Heart right ventricle (tissue), 16 donors: ENCODE measurements at regions not wholly inside any gene's neighbourhood (a gene's known extent, or its start where the extent isn't known, plus 50 kb on each side); places are given as distances from the start of the nearest gene placed in this dataset.

ENCODE experiments used
- ATAC-seq, 8 donors: fragments of 200-7000 bp; cut with Tn5 transposase; one replicate each; pipeline ENCODE4 v1.9.1; 2020; ENCODE audit warnings: mild to moderate bottlenecking in 8 of 8, moderate library complexity in 8 of 8, moderate number of reproducible peaks in 1 of 8
- DNase-seq, 2 donors: peaks; one replicate each; pipeline ENCODE4 v3.0.0-alpha.2; 2020
- H3K27ac ChIP-seq, 10 donors: fragments of 200-600 bp; sonication (generic) in 2 of 10; one replicate each; pipeline versions ENCODE4 v1.5.0 to v1.8.0; 2020 to 2022; ENCODE audit warnings: mild to moderate bottlenecking in 3 of 10
- H3K27me3 ChIP-seq, 7 donors: fragments of 200-600 bp; one replicate each; pipeline ENCODE4 v1.8.0; 2021 to 2022; ENCODE audit warnings: mild to moderate bottlenecking in 2 of 7
- H3K36me3 ChIP-seq, 9 donors: fragments of 200-600 bp; sonication (generic) in 1 of 9; one replicate each; pipeline versions ENCODE4 v1.5.0 to v1.8.0; 2020 to 2022; ENCODE audit warnings: mild to moderate bottlenecking in 2 of 9
- H3K4me1 ChIP-seq, 9 donors: fragments of 200-600 bp; sonication (generic) in 1 of 9; one replicate each; pipeline versions ENCODE4 v1.5.0 to v1.8.0; 2020 to 2022; ENCODE audit warnings: mild to moderate bottlenecking in 4 of 9
- H3K4me3 ChIP-seq, 10 donors: fragments of 200-600 bp; sonication (generic) in 2 of 10; one replicate each; pipeline versions ENCODE4 v1.5.0 to v1.8.0; 2020 to 2022; ENCODE audit warnings: mild to moderate bottlenecking in 7 of 10, moderate library complexity in 2 of 10
- H3K9me3 ChIP-seq, 11 donors: fragments of 200-600 bp in 10 of 11; sonication (generic) in 2 of 11; one replicate each; pipeline versions ENCODE4 v1.5.0 to v1.8.0; 2013 to 2022; ENCODE audit warnings: mild to moderate bottlenecking in 2 of 11, control low read depth in 1 of 11, moderate library complexity in 1 of 11
- CTCF ChIP-seq, 9 donors: fragments of 200-600 bp; sonication (generic) in 2 of 9; IDR thresholded peaks; one replicate each; pipeline versions ENCODE4 v1.5.0 to v1.8.0; 2021 to 2022; ENCODE audit warnings: antibody characterized with exemption in 9 of 9, mild to moderate bottlenecking in 5 of 9, moderate library complexity in 1 of 9
- WGBS, 2 donors: extraction: QIAGEN DNeasy Blood & Tissue Kit; methylation state at CpG; one replicate each; pipeline ENCODE4 v1.1.7; 2013; ENCODE audit warnings: inconsistent platforms in 1 of 2; 5-methylcytosine and 5-hydroxymethylcytosine counted together
- intact Hi-C, 10 donors: fragments of 100-400 bp; cut with DNase I; formaldehyde crosslinking; loops; one replicate each; pipeline versions ENCODE4 v1.11.1 to v1.14.2; 2022
- donor health status: Arrhythmogenic right ventricular cardiomyopathy.
- donor health status: ischemic (EF 13 %, LVEDD 7.1; RV severe dilation, severe dysfunction).
- donor health status: healthy with polysubstance abuse.
- donor health status: DM: no; HTN: yes; CAD: no.
- donor health status: DM: no; HTN: no; CAD: no.
- donor health status: ischemic (EF 25% LVEDD 6.9; RV normal size, moderate dysfunction).
- donor health status: ischemic (EF 25% LVEDD 5.7; RV mildly dilated, moderate dysfunction).
- donor health status: healthy.
- donor health status: DM: yes; HTN: yes; CAD: no.
- donor health status: Ischemic cardiomyopathy.
- donor health status: ischemic (EF 35%, LVEDD 5.7; RV mildly dilated, moderate dysfunction).
- donor health status: nonischemic (EF 11% LVEDD 7.7; RV severe dilation, severe dysfunction).
- donor health status: DM: yes; HTN: yes; CAD: no.
- donor health status: PGD.
- donor health status: ischemic (EF 29% LVEDD 5.4; RV normal size, mild dysfunction).
- donor health status: nonischemic (EF 23%, LVEDD 6.1; RV moderate dilation, normal function).

GRCh38 chr21:33125680-33126375 is 55.9 kb downstream of the OLIG1 start:
- no peak for TF ChIP-seq CTCF (IDR thresholded peaks at IDR 0.05)
- peaks cover 0 to 63% (median 36%) of the 10 kb centered on the region in 7 donors for H3K27me3 ChIP-seq
- DNase-seq (no peak), ATAC-seq (no peak)
- H3K27ac ChIP-seq = no peak overlapping the region
- H3K4me1 ChIP-seq = peaks cover 0 to 13% (median 5%) of the 10 kb centered on the region in 9 donors
- no peaks in the 10 kb centered on the region for H3K9me3 ChIP-seq
- no peaks in the 10 kb centered on the region for H3K36me3 ChIP-seq
- no peak overlapping the region for H3K4me3 ChIP-seq
- intact Hi-C loops = loop anchor here in 8 of 10 donors (2.0 to 10.0 kb wide), 10 partner anchors 71 to 291 kb away; no protein-coding TSS in a partner anchor
- WGBS, 2 donors = 74 to 75% methylated on average over 9 of the region's 9 CpGs

GRCh38 chr21:33126569-33126968 is 56.6 kb downstream of the OLIG1 start:
- Histone ChIP-seq H3K4me1 (peaks cover 0 to 13% (median 5%) of the 10 kb centered on the region in 9 donors), H3K27me3 (peaks cover 0 to 65% (median 42%) of the 10 kb centered on the region in 7 donors), H3K27ac (no peak overlapping the region), H3K9me3 (no peaks in the 10 kb centered on the region), H3K4me3 (peak overlapping the region in 1 of 10 donors; percentile 53), H3K36me3 (no peaks in the 10 kb centered on the region)
- no peak for TF ChIP-seq CTCF (IDR thresholded peaks at IDR 0.05)
- ATAC-seq (no peak), DNase-seq (no peak)
- WGBS, 2 donors = 80 to 90% methylated on average over 7 of the region's 7 CpGs
- intact Hi-C loops = loop anchor here in 8 of 10 donors (2.0 to 10.0 kb wide), 10 partner anchors 70 to 292 kb away; no protein-coding TSS in a partner anchor

GRCh38 chr21:33127154-33127867 is 57.4 kb downstream of the OLIG1 start:
- intact Hi-C loops = loop anchor here in 8 of 10 donors (2.0 to 10.0 kb wide), 10 partner anchors 69 to 293 kb away; no protein-coding TSS in a partner anchor
- TF ChIP-seq CTCF (IDR thresholded peaks at IDR 0.05) = peak; percentile 36 to 82 (median 72)
- H3K4me1 ChIP-seq = peaks cover 0 to 13% (median 5%) of the 10 kb centered on the region in 9 donors
- peak; percentile 70 to 95 (median 90) for ATAC-seq
- H3K4me3 ChIP-seq = peak overlapping the region in 7 of 10 donors; percentile 21 to 53 (median 43)
- H3K9me3 ChIP-seq = no peaks in the 10 kb centered on the region
- H3K36me3 ChIP-seq = no peaks in the 10 kb centered on the region
- WGBS, 2 donors = 4% methylated on average over 18 of the region's 18 CpGs
- H3K27me3 ChIP-seq = peaks cover 0 to 66% (median 38%) of the 10 kb centered on the region in 7 donors
- H3K27ac ChIP-seq = no peak overlapping the region
- DNase-seq = peak; percentile 53 to 61

- Histone ChIP-seq H3K27me3 (peaks cover 0 to 68% (median 39%) of the 10 kb centered on the region in 7 donors), H3K36me3 (no peaks in the 10 kb centered on the region), H3K9me3 (no peaks in the 10 kb centered on the region), H3K4me1 (peaks cover 0 to 13% (median 5%) of the 10 kb centered on the region in 9 donors), H3K27ac (no peak overlapping the region), H3K4me3 (no peak overlapping the region)
- no peak for TF ChIP-seq CTCF (IDR thresholded peaks at IDR 0.05)
- ATAC-seq (no peak), DNase-seq (no peak)
- WGBS, 2 donors = 8 to 17% methylated on average over 6 of the region's 6 CpGs
- intact Hi-C loops = loop anchor here in 9 of 10 donors (2.0 to 10.0 kb wide), 11 partner anchors 69 to 293 kb away; no protein-coding TSS in a partner anchor
Measured at GRCh38 chr21:33127868-33128242, 57.9 kb downstream of the OLIG1 start.
